ENCODE measurements at regions not wholly inside any gene's neighbourhood (a gene's known extent, or its start where the extent isn't known, plus 50 kb on each side); places are given as distances from the start of the nearest gene placed in this dataset.

DNA sequence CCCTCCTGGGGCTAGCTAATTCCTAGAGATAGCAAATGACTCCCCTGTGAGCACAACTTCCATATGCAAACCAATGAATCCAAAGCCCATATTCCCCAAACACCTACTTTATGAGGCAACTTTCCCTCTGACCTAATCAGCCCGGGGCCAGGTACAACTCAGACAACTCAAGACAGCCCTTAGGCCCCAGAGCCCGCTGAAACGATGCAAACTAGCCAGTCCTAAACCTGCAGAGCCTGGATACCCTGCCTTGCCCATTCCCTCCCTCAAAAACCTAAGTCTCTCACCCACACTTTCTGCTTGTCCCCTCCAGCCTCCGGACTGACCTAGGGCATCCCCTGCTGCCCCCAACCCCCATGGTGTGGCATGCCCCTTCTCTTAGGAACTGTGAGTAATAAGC, 142.8 kb downstream of the ACTR3 start:
- TF ChIP-seq POLR2AphosphoS2 (conservative IDR thresholded peaks at IDR 0.05; ENCODE audit: low read length) = no peak
- TF ChIP-seq, protein P1, sequence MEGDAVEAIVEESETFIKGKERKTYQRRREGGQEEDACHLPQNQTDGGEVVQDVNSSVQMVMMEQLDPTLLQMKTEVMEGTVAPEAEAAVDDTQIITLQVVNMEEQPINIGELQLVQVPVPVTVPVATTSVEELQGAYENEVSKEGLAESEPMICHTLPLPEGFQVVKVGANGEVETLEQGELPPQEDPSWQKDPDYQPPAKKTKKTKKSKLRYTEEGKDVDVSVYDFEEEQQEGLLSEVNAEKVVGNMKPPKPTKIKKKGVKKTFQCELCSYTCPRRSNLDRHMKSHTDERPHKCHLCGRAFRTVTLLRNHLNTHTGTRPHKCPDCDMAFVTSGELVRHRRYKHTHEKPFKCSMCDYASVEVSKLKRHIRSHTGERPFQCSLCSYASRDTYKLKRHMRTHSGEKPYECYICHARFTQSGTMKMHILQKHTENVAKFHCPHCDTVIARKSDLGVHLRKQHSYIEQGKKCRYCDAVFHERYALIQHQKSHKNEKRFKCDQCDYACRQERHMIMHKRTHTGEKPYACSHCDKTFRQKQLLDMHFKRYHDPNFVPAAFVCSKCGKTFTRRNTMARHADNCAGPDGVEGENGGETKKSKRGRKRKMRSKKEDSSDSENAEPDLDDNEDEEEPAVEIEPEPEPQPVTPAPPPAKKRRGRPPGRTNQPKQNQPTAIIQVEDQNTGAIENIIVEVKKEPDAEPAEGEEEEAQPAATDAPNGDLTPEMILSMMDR (IDR thresholded peaks at IDR 0.05) = no peak
- no peak for TF ChIP-seq MAFK (IDR thresholded peaks at IDR 0.05; ENCODE audit: partially characterized antibody)
- TF ChIP-seq POLR2A (IDR thresholded peaks at IDR 0.05; ENCODE audit: low read length) = no peak
- TF ChIP-seq, protein P2, sequence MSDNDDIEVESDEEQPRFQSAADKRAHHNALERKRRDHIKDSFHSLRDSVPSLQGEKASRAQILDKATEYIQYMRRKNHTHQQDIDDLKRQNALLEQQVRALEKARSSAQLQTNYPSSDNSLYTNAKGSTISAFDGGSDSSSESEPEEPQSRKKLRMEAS (IDR thresholded peaks at IDR 0.05) = no peak
- no peak for TF ChIP-seq PHF8 (IDR thresholded peaks at IDR 0.05; ENCODE audit: borderline replicate concordance, low read depth)
- TF ChIP-seq, protein P3, sequence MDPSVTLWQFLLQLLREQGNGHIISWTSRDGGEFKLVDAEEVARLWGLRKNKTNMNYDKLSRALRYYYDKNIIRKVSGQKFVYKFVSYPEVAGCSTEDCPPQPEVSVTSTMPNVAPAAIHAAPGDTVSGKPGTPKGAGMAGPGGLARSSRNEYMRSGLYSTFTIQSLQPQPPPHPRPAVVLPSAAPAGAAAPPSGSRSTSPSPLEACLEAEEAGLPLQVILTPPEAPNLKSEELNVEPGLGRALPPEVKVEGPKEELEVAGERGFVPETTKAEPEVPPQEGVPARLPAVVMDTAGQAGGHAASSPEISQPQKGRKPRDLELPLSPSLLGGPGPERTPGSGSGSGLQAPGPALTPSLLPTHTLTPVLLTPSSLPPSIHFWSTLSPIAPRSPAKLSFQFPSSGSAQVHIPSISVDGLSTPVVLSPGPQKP (IDR thresholded peaks at IDR 0.05; ENCODE audit: low read depth, low read length) = no peak
- no peak for TF ChIP-seq EP300 (IDR thresholded peaks at IDR 0.05)
- no peak for TF ChIP-seq JUNB (IDR thresholded peaks at IDR 0.05)
- TF ChIP-seq JUN (IDR thresholded peaks at IDR 0.05) = no peak
- TF ChIP-seq CHD2 (IDR thresholded peaks at IDR 0.05; ENCODE audit: low read length, partially characterized antibody) = no peak
- TF ChIP-seq SREBF2 (IDR thresholded peaks at IDR 0.05) = no peak
- no peak for TF ChIP-seq RFX5 (IDR thresholded peaks at IDR 0.05)

Data from A549 (cell line).